Stimulated activated CD4-positive, alpha-beta T cell treated with anti-CD3 and anti-CD28 coated beads, TNF-alpha, amount 100 ng/mL, for 48 hours (primary cell): ENCODE measurements at regions not wholly inside any gene's neighbourhood (a gene's known extent, or its start where the extent isn't known, plus 50 kb on each side); places are given as distances from the start of the nearest gene placed in this dataset.

ENCODE experiments used
- DNase-seq, 3 donors: peaks; one replicate each; pipeline ENCODE4 v3.0.0-alpha.2; 2020; ENCODE audit warnings: low read depth in 3 of 3

DNA sequence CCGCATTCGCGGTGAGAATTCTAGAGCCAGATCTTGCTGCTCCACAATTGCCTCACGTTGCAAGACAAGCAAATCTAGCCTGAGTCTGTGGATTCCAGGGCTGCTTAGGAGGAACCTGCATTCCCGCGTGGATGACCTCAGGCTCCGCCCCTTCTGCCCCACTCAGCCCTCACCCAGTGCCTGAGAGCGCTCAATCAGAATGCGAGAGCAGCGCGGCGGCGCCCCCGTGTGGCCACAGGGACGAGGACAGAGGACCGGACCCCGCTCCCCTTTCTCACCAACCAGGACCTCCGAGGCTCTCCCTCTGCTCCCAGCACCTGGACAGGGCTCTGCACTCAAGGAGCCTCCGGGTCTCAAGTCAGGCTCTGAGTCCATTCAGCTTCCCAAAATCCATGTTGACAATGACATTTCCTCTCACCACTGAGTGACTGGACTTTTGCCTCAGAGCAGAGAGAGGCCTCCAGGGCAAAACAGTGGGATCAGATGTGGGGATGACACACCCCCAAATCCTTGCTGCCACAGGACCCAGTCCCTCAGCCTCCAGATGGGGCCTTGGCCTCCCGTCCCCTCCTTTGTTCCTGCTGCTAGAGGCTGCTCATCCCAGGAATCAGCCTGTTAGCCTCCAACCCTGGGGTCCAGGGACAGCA, 52.0 kb downstream of the RPP21 start:
- peak; percentile 70 to 92 (median 76) for DNase-seq

DNA sequence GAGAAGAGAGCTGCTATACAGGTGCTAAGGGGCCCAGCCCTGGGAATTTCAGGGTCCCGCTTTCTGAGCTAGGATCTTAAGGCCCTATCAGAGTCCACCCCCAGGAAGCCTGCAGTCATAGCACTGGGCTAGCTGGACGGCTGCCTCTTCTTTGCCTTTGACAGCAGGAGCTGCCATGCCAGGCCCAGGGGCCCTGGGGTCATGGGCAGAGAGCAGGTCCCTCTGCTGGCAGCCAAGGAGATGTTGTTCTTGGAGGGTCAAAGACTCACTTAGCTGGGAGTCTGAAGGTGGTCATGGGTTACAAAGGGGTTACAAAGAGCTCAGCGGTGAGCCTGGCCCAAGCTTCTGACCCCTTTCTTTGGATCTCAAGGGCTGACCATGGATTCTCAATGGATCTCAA, 52.7 kb downstream of the RPP21 start:
- DNase-seq, result no peak

DNA sequence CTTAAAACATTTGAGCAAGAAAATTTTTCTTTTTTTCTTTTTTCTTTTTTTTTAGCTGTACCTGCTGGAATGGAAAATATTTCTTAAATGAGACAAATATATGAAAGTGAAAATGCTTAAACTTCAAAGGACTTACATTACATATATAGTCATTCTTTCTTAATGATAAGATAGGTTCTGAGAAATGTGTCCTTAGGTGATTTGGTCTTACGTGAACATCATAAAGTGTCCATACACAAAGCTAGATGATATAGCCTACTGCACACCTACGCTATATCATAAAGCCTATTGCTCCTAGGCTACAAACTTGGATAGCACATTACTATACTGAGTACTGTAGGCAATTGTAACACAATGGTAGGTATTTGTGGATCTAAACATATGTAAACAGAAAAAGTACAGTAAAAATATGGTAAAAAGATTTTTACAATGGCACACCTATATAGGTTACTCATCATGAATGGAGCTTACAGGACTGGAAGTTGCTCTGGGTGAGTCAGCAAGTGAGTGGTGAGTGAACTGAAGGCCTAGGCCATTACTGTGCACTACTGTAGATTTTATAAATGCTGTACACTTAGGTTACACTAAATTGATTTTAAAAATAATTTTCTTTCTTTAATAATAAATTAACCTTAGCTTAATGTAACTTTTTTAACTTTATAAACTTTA, 54.6 kb downstream of the RPP21 start:
- no peak for DNase-seq

DNA sequence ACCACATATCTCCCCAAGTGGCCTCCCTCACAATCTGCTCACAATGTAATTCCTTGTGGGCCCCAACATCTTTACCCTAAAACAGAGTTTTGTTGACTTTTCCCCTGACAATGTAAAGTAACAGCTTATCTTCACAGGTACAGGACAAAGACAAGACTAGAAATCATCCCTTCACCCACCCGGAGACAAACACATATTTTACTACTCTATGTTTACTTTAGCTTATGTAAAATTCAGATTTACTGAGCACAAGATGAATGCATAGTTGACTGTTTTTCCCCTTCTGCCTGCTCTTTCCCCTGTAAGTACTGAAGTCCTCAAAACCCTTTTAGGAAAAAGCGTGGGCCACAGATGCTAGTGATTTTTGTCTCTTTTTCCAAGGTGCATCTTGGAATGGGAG, 61.0 kb downstream of the RPP21 start:
- no peak for DNase-seq

DNA sequence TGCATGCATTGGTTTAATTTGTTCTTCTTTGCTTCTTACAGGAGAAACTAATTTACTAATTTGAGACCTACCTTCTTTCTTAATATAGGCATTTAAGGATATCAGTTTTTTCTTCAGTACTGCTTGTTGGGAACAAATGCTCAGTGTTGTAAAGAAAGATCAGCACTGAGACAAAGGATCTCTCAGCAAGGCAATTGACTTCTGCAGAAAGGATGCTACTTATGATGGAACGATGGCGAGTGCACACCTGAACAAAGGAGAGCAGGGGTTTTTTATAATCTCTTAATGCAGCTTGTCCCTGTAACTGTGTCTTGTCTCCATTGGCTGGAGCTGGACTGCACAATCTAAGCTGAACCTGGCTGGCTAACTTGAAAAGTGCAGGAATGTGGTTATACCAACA, 64.2 kb downstream of the RPP21 start:
- no peak for DNase-seq

DNA sequence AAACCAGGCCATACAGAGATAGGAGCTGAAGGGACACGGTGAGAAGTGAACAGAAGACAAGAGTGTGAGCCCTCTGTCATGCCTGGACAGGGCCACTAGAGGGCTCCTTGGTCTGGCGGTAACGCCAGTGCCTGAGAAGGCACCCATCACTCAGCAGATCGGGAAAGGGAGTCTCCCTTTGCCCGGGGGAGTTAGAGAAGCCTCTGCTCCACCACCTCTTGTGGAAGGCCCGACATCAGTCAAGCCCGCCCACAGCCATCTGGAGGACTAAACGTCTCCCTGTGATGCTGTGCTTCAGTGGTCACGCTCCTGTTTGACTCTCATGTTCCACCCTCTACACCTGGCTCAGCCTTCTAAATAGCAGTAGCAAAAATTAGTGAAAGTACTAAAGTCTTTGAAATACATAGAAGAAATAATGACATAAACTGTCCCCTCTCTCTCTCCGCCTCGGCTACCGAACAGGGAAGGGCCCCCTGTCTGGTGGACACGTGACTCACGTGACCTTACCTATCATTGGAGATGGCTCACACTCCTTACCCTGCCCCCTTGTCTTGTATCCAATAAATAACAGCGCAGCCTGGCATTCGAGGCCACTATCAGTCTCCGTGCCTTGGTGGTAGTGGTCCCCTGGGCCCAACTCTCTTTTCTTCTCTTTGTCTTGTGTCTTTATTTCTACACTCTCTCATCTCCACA, 66.7 kb downstream of the RPP21 start:
- peak; percentile 31 to 57 (median 43) for DNase-seq

DNA sequence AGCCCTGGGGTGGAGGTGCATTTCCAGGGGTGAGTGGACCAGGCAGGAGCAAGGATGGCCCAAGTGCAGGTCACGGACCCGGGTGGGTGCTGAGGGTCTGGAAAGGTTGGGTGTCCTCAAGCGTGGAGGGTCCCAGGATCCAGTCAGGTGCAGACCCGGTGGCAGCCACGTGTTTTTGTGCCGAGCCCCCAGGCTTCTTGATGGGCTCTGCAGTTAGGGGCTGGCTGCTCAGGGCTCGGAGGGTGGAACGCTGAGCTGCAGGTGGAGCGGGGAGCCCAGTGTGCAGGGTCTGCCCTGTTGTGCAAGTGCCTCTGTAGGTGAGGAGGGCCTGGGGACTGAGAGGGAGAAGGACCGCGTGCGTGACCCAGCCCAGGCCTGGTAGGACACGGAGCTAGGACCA, 70.9 kb upstream of the HLA-E start:
- no peak for DNase-seq

DNA sequence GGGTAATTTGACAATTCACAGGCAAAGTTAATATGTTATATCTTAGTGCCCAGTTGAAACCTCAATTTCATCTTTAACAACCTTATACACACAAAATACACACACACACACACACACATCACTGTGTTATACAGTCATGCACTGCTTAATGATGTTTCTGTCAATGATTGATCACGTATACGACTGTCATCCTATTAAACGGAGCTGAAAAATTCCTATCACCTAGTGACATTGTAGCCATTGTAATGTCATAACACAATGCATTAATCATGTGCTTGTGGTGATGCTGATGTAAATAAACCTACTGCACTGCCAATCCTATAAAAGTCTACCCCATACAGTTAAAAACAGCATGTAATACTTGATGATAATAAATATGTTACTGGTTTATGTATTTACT, 64.8 kb upstream of the HLA-E start:
- DNase-seq, result no peak
